Astrocyte of the spinal cord (primary cell): ENCODE measurements at regions not wholly inside any gene's neighbourhood (a gene's known extent, or its start where the extent isn't known, plus 50 kb on each side); places are given as distances from the start of the nearest gene placed in this dataset.

Experiments
- DNase-seq: peaks from one replicate; pipeline ENCODE4 v3.0.0; 2011; ENCODE audit warnings: low read depth, low spot score
- H3K4me3 ChIP-seq: 2 replicates; pipeline ENCODE4 v1.5.1; 2011; ENCODE audit warnings: low read depth, mild to moderate bottlenecking, low read length, moderate library complexity
- in situ Hi-C: cut with HindIII; loops from 2 replicates; pipeline ENCODE4 v1.10.0; 2017; ENCODE audit warnings: low sequenced_read_pairs
- TF ChIP-seq, protein P1 (sequence below): IDR thresholded peaks from 2 replicates; pipeline ENCODE4 v1.5.1; 2012; ENCODE audit warnings: low read depth, mild to moderate bottlenecking, low read length, inconsistent platforms

GRCh38 chr21:36245115-36245514 lies 74.9 kb upstream of the MORC3 start:
- in situ Hi-C loops, result no loop called here
- TF ChIP-seq, protein P1, sequence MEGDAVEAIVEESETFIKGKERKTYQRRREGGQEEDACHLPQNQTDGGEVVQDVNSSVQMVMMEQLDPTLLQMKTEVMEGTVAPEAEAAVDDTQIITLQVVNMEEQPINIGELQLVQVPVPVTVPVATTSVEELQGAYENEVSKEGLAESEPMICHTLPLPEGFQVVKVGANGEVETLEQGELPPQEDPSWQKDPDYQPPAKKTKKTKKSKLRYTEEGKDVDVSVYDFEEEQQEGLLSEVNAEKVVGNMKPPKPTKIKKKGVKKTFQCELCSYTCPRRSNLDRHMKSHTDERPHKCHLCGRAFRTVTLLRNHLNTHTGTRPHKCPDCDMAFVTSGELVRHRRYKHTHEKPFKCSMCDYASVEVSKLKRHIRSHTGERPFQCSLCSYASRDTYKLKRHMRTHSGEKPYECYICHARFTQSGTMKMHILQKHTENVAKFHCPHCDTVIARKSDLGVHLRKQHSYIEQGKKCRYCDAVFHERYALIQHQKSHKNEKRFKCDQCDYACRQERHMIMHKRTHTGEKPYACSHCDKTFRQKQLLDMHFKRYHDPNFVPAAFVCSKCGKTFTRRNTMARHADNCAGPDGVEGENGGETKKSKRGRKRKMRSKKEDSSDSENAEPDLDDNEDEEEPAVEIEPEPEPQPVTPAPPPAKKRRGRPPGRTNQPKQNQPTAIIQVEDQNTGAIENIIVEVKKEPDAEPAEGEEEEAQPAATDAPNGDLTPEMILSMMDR, result no peak
- no peak overlapping the region for H3K4me3 ChIP-seq
- DNase-seq, result no peak

- H3K4me3 ChIP-seq, result no peak overlapping the region
- no peak for DNase-seq
- in situ Hi-C loops, result no loop called here
- TF ChIP-seq, protein P1, result no peak
Measured at GRCh38 chr21:36245649-36246048, 74.3 kb upstream of the MORC3 start.

- no peak for DNase-seq
- no peak overlapping the region for H3K4me3 ChIP-seq
- TF ChIP-seq, protein P1, result no peak
- in situ Hi-C loops, result no loop called here
Measured at GRCh38 chr21:36246080-36246631, 73.8 kb upstream of the MORC3 start.

GRCh38 chr21:36247316-36248010 lies 72.5 kb upstream of the MORC3 start:
- DNase-seq, result peak; percentile 47
- TF ChIP-seq, protein P1, result no peak
- H3K4me3 ChIP-seq, result no peak overlapping the region
- in situ Hi-C loops, result no loop called here

DNA sequence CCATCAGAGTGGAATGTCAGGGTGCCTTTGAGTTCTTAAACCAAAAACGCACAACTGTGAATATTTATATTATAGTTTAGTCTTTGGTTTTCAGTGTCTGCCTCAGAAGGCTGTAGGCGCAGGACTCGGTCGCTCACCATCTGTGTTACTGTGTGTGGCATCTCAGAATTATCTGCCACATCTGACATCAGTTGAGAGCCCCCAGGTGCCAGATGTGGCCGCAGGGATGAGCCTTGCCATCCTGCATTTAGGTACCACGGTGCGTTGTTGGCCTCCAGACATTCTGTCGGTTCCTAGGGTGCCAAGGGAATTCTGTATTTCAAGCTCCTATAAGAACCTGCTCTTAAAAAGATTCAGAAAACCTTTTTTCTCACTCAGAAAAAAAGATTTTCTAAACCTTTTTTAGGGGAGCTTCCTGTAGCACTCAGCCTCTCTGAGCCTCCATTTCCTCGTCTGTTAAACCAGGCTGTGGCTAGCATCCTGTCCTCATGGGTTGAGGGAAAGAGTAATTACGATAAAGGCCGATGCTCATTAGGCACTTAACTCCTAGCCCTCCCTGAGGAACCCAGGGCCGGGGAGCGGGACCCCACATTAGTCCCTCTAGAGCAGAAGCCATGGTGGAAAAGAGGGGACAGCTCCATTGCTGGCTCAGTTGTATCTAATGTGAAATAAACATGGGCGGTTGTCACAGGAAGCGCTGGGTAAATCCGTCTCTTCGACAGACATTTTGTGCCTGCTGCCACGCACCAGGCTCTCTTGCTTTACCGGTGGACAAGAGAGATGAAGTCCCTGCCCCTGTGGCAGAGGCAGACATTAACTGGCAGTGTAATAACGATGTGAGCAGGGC lies 70.2 kb upstream of the MORC3 start:
- DNase-seq, result no peak
- TF ChIP-seq, protein P1, result no peak
- in situ Hi-C loops, result no loop called here
- H3K4me3 ChIP-seq, result no peak overlapping the region

DNA sequence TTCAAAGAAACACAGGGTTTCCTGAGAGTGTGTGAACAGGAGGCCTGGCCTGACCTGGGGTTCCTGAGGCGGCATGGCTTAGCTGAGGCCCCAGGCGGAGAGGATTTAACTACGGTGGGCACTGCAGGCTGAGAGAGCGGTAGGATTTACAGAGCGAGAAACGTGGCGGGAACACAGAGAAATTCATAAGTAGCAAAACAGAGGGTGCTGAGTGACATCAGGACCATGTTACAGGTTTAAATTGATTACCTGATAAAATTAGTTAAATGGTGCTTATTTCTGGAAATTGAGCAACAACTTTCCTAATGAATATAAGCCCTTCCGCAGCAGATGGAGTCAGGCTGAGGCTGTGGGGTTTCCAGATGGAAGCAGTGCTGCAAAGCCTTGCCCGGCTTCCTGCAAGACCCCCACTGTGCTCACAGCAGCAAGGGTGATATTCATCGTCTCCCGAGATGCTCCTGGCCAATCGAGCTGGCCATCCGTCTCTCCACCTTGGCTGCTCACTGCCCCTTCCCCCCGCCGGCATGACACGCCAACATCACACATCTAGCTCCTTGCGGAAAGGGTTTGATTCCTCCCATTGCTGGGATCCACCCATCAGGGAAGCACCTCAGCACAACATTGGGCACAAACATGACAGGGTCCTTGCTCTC lies 69.4 kb upstream of the MORC3 start:
- TF ChIP-seq, protein P1, result no peak
- H3K4me3 ChIP-seq, result no peak overlapping the region
- DNase-seq, result no peak
- in situ Hi-C loops, result no loop called here
